NB4 (cell line): ENCODE measurements at regions not wholly inside any gene's neighbourhood (a gene's known extent, or its start where the extent isn't known, plus 50 kb on each side); places are given as distances from the start of the nearest gene placed in this dataset.

Source experiments
- CTCF ChIP-seq: IDR thresholded peaks from one replicate; pipeline ENCODE4 v1.5.1; 2012; ENCODE audit warnings: low read depth, low read length
- MAX ChIP-seq: IDR thresholded peaks from 2 replicates; pipeline ENCODE4 v1.6.1; 2011; ENCODE audit warnings: low read depth, low read length
- POLR2A ChIP-seq: IDR thresholded peaks from 2 replicates; pipeline ENCODE4 v1.6.1; 2011; ENCODE audit warnings: mild to moderate bottlenecking; ENCODE audit not compliant: insufficient read length; ENCODE audit errors: extremely low read depth

- no peak for TF ChIP-seq CTCF
- TF ChIP-seq POLR2A, result no peak
- no peak for TF ChIP-seq MAX
Observed at GRCh38 chr3:76949462-76949861, 90.4 kb upstream of the ROBO2 start.
